ENCODE measurements at regions not wholly inside any gene's neighbourhood (a gene's known extent, or its start where the extent isn't known, plus 50 kb on each side); places are given as distances from the start of the nearest gene placed in this dataset.

GRCh38 chr6:92047860-92048259, 1371.5 kb downstream of the EPHA7 start:
- no peak for DNase-seq (ENCODE audit: low spot score)

- DNase-seq (ENCODE audit: low spot score) = no peak
Observed at GRCh38 chr6:92047152-92047850, 1372.1 kb downstream of the EPHA7 start.

DNA sequence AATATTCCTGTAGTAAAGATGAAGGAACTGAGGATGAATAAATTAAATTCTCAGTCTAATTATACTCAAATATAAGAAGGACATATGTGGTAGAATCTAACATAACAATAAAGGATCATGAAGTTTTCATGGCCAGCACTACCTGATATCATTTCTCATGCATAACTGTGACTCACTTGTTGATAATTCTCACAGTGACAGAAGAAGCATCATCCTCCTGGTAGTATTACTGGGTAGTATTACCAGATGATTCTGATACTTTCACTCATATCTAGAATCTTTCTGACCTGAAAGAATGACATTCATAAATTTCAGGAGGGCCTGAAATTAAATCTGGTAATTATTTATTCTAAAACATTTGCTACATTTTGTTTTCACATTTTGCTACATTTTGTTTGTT, 1375.0 kb downstream of the EPHA7 start:
- no peak for DNase-seq (ENCODE audit: low spot score)

GRCh38 chr6:92043777-92044176, 1375.6 kb downstream of the EPHA7 start:
- DNase-seq (ENCODE audit: low spot score) = no peak

DNA sequence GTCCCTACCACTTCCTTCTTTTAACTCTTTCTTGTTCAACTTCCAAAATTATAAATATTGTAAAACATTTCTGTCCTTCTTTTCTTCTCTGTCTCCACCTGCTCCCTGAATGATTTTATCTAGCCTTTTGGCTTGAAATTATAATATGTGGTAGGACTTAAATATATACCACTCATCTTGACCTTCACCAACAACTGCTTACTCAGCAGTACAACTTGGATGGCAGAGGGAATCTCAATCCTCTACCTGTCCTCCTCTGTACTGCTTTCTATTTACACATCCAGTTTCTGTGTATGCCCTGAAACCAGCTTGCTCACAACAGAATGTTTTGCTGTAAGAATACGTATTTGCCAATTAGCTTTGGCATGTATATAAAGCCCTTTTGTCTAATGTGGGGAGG, 1392.5 kb downstream of the EPHA7 start:
- DNase-seq (ENCODE audit: low spot score) = no peak

DNA sequence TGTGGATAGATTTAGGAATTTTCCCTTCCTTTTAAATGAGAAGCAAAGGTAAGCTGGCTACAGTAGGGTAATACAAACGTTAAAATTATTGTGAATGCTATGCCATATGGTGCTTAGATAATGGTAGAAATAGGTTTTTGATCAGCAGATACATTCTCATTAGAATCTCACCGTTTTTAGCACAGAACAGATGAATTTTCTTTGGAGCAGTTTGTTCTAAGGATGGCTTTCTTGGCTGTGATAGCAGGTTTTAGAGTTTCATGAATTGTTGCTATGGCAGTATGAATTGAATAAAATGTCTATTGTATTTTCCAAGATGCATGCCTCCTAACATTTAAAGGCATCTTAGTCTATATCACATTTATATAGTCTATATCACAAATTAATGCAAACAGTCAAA, 1394.5 kb downstream of the EPHA7 start:
- no peak for DNase-seq (ENCODE audit: low spot score)

DNA sequence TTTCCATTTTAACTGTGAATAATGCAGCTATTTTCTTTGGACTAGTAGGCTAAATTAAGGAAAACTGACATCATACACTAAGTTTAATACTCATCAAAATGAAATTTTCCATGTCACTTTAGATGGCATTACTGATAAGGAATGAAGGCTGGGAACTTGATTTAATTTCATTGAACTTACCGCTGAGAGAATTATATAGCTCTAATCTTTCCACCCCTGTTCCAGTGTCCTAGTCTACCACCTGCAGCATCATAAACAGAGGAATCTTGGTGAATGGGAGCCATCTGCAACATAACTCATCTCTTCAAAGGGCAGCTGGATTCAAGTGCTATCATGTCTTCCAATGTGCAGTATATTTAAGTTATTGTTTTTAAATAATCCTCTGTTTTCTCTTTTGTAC, 1395.2 kb downstream of the EPHA7 start:
- DNase-seq (ENCODE audit: low spot score) = no peak

DNA sequence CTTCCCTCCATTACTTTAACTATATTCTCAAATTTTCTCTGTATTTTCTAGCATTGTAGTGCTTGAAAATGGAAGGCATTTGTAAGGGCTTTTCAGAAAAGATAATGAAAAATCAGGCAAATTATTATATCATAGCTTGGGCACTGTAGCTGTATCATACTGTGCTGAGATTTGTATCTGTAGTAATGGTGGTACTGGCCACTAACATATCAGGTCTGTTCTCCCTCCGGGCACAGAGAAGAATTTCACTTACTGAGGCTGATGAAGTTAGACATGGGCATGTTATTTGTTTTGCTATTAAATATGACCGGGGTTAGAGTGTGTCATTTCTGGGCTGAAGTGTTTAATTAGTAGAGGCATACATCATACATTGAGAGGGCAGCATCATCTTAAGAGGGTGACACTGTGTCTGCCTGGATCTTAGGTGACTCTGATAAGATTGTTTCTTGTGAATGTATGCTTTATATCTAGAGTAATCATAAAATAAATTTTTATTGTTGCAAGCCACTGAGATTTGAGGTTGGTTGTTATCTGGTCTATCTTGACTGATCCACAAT, 1395.9 kb downstream of the EPHA7 start:
- DNase-seq (ENCODE audit: low spot score) = no peak

DNA sequence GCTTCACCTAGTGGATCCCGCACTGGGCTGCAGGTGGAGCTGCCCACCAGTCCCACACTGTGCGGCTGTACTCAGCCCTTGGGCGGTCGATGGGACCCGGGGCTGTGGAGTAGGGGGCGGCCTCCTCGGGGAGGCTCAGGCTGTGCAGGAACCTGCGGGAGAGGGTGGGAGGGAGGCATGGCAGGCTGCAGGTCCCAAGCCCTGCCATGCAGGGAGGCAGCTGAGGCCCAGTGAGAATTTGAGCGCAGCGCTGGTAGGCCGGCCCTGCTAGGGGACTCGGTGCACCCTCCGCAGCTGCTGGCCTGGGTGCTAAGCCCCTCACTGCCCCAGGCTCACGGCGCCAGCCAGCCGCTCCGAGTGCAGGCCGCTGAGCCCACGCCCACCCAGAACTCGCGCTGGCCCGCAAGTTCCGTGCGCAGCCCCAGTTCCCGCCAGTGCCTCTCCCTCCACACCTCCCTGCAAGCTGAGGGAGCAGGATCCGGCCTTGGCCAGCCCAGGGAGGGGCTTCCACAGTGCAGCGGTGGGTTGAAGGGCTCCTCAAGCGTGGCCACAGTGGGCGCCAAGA, 1407.6 kb downstream of the EPHA7 start:
- DNase-seq (ENCODE audit: low spot score) = no peak

DNA sequence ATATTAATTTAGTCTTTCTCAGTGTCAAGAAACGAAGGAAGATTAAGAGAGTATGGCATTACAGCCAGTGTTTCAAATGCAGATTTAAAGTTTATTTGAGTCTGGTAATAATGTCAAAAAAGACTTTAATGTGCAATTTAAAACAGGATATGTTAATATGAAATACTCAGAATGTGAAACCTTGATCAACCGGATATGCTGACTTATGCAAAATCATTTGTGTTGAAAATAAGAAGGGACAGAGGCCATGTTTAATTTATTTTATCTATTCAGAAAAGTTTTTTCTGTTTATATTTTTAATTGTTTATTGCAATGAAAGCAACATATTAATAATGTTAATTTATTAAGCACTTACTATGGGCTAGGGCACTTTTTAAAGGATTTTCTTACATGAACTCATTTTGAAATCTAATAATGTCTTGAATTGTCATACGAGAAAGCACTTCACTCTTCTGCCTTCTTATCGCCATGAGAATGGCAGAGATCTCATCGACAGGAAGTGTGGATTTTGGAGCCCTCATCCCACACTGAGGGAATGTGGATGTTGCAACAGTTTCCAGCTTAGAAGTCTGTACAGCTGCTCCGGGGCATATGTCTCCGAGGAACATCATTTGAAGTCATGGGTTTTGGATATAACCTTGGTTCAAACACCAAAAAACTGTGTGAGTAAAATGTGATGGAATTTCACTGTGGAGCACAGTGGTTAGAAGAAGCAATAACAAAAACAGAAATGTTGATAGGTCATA, 1410.4 kb downstream of the EPHA7 start:
- DNase-seq (ENCODE audit: low spot score) = no peak

DNA sequence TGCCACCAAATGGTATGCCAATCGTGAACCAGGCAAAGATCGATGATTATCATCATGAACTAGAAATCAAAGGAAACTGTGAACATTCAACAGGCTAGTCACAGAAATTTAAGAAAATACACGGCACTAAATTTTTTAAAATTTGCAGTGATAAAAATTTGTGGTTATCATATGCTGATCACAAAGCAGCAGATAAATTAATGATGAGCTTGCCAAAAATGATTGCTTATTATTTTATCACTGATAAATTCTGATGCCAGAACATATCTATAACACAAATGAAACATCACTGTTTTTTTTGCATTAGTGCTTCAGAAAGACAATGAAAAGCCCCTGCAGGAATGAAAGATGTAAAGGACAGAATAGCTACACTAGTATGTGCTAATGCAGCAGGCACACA, 1413.2 kb upstream of the MAP3K7 start:
- DNase-seq (ENCODE audit: low spot score) = no peak

DNA sequence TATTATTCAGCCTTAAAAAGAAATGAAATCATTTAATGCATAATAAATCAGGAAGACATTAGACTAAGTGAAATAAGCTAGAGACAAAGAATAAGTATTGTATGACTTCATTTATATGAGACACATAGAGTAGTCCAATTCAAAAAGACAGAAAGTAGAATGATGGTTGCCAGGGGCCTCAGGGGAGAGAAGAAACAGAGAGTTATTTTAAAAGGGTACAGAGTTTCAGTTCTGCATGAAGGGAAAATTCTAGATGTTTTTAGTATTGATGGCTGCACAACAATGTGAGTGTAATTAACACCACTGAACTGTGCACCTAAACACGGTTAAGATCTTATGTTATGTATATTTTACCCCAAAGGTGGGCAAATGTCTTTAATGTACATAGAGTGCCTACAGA, 1407.9 kb upstream of the MAP3K7 start:
- DNase-seq (ENCODE audit: low spot score) = no peak

DNA sequence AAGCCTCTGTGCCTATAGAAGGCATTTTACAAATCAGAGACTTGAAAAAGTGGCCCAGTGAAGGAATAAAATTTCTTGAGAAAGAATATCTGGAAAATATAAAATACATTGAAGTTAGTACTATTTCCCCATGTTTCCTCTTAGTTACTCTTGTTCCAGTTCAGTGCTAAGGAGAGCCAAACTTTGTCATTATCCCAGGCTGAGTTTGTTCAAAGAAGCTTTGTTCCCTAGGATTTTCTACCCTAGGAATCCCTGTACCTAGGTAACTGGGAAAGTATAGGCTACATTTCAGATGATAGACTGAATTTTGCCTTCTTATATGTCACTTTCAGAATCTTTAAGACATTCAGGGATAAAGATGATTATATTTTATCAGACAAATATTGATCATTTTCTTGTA, 1395.7 kb upstream of the MAP3K7 start:
- no peak for DNase-seq (ENCODE audit: low spot score)

DNA sequence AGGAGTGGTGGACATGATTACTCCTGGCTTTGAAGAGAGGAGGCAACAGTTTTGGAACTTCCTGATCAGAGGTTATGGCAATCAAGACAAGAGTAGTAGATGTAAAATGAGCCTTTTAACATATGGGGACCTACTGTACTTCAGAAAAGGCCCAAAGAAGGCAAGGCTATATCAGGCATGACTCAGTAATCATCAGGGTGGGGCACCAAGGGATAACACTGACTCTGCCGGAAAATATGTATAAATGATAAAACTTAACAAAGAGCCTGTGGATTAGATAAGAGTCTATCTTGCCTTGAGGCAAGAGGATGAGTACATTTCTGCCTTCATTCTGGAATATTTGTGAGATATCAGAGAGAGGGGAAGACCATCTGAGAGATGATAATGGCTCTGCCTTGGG, 1389.9 kb upstream of the MAP3K7 start:
- DNase-seq (ENCODE audit: low spot score) = no peak

DNA sequence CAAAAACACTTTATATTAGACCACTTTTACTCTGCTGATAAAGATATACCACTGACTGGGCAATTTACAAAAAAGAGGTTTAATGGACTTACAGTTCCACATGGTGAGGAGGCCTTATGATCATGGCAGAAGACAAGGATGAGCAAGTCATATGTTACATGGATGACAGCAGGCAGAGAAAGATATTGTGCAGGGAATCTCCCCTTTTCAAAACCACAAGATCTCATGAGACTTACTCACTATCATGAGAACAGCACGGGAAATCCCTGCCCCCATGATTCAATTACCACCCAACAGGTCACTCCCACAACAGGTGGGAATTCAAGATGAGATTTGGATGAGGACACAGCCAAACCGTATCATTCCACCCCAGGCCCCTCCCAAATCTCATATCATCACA, 1383.8 kb upstream of the MAP3K7 start:
- DNase-seq (ENCODE audit: low spot score) = no peak

DNA sequence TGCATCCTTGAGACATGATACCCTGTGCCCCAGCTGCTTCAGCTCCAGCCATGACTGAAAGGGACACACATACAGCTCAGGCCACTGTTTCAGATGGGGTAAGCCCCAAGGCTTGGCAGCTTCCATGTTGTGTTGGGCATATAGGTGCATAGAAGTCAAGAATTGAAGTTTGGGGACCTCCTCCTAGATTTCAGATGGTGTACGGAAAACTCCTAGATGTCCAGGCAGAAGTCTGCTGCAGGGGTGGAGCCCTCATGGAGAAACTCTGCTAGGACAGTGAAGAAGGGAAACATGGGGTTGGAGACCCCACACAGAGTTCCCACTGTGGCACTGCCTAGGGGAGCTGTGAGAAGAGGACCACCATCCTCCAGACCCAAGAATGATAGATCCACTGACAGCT, 1379.0 kb upstream of the MAP3K7 start:
- no peak for DNase-seq (ENCODE audit: low spot score)

DNA sequence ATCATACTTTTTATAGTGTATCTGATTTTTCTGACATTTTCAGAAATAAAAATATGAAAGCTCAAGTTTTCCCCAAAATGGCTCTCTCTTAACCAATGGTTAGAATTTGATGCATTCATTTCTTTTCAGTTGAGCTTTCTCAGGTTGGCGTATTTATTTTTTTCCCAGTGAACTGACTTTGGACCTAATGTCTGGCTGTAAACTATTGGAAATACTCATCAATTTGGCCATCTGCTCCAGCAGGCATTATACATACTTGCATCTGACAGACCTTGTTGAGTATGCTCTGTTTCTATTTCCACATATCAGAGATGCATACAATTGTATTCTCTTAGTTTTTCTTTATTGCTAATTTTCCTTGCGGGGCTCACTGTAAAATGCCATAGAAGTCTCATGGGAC, 1374.8 kb upstream of the MAP3K7 start:
- no peak for DNase-seq (ENCODE audit: low spot score)

DNA sequence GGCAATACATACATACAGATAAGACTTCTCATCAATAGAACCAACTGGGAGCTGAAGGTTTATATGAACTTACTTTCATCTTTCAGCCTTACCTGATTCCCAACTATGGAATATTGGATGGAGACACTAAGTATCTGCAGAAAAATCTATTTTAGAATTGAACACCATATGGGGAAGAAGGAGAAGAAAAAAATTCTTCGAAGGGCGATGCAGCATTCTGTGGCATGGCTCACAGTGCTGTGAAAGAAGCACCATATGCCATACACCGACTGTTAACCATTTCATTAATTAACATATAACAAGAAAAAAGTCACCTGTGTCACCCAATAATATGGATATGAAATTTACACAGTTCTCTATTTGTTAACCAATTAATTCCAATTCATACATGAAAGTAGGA, 1374.4 kb upstream of the MAP3K7 start:
- no peak for DNase-seq (ENCODE audit: low spot score)

DNA sequence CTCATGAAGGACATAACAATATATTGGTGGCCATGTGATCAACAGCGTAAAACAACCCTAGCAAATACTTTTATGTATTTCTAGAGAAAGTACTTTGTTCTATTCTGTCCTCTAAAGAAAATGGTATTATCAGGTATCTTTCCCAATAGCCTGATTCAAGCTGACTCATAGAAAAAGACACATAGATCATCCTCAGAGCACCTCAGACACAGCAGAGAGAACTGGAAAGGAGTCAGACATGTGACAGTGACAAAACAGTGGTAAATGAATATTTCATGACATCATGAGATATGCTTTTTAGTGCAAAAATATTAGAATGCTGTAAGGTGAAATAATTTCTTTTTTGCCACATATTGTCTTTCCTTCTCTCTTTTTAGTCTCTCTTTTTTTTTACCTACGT, 1355.0 kb upstream of the MAP3K7 start:
- DNase-seq (ENCODE audit: low spot score) = no peak

GRCh38 chr6:91940801-91941200, 1353.9 kb upstream of the MAP3K7 start:
- DNase-seq (ENCODE audit: low spot score) = no peak

DNA sequence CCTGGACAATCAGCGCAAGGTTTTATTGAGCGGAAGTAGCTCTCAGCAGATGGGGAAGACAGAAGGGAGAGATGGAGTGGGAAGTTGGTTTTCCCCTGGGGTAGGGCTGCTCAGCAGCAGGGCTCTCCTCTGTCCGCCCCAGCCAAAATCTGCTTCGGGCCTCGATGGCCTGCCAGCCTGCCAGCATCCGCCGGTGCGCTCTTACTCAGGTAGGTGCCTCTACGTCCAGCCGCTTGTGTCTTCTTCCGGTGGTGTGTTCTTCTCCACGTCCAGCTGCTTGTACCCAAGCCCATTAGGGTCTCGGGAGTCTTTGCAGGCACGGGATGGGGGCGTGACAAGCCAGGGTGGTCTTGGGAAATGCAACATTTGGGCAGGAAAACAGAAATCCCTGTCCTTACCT, 1340.0 kb upstream of the MAP3K7 start:
- no peak for DNase-seq (ENCODE audit: low spot score)

DNA sequence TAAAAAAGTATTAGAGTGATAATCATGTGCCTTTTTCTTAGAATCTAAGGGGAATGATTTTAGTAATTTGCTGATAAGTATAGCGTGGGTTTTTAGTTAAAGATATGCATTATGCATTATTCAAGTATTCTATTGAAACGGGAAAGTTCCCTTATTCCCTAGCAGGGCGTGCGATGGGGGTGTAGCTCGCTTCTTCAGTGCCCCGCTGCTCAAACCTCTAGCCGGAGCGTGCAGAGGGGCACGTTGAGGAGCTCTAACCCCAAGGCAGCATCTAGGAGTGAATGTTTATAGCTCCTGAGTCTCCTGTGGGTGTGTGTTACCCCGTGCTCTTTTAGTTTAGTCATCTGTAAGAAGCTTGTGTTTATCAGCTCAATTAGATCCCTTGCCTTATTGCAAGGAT, 1339.5 kb upstream of the MAP3K7 start:
- no peak for DNase-seq (ENCODE audit: low spot score)

DNA sequence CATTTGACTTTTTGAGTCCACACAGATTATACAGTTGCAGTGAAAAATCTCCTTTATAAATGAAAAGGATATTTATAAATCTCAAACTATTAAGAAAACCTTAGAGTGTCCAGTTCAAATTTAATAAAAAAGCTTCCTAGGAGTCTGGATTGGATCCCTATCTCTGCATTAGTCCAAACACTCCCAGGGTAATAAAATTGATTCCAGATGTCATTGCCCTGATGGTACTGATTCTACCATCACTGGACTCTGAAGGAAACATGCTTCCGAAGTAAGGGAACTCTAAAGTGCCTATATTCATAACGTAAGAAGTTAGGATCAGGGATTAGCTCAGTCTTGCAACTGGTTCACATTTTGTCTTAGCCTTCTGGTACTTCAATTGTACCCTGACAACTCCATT, 1325.1 kb upstream of the MAP3K7 start:
- no peak for DNase-seq (ENCODE audit: low spot score)

Measured in ecto neural progenitor cell (in vitro differentiated cells).